Neural cell (in vitro differentiated cells): ENCODE measurements at regions not wholly inside any gene's neighbourhood (a gene's known extent, or its start where the extent isn't known, plus 50 kb on each side); places are given as distances from the start of the nearest gene placed in this dataset.

ENCODE experiments used
- CTCF ChIP-seq: fragments of 450-650 bp; IDR thresholded peaks from 2 replicates; pipeline ENCODE4 v1.5.1; 2014; ENCODE audit warnings: antibody characterized with exemption, mild to moderate bottlenecking, moderate library complexity; ENCODE audit not compliant: poor library complexity, severe bottlenecking
- EP300 ChIP-seq: fragments of 450-650 bp; conservative IDR thresholded peaks from 2 replicates; pipeline ENCODE4 v1.6.1; 2014; ENCODE audit warnings: antibody characterized with exemption, mild to moderate bottlenecking, moderate library complexity; ENCODE audit not compliant: poor library complexity, severe bottlenecking
- EZH2 ChIP-seq: fragments of 200-600, 300-800 bp; shearing (Covaris generic), sonication (generic); IDR thresholded peaks from 2 replicates; pipeline ENCODE4 v1.6.1; 2014; ENCODE audit warnings: antibody characterized with exemption, low read length, borderline replicate concordance, mild to moderate bottlenecking; ENCODE audit not compliant: insufficient read depth, poor library complexity, severe bottlenecking
- MXI1 ChIP-seq: fragments of 450-650 bp; conservative IDR thresholded peaks from 2 replicates; pipeline ENCODE4 v1.6.1; 2014; ENCODE audit warnings: antibody characterized with exemption, mild to moderate bottlenecking; ENCODE audit not compliant: poor library complexity, severe bottlenecking
- RAD21 ChIP-seq: fragments of 450-650 bp; conservative IDR thresholded peaks from 2 replicates; pipeline ENCODE4 v1.6.1; 2014; ENCODE audit warnings: antibody characterized with exemption, mild to moderate bottlenecking, moderate library complexity
- REST ChIP-seq: IDR thresholded peaks from 2 replicates; pipeline ENCODE4 v1.6.1; 2012; ENCODE audit warnings: borderline replicate concordance
- TAF1 ChIP-seq: IDR thresholded peaks from 2 replicates; pipeline ENCODE4 v1.6.1; 2012; ENCODE audit warnings: low read depth

- TF ChIP-seq EP300 (no peak), EZH2 (no peak), RAD21 (no peak), CTCF (no peak), MXI1 (no peak), TAF1 (no peak), REST (no peak)
Measured at GRCh38 chr10:36254199-36254598, 612.1 kb upstream of the FZD8 start.
